Activated CD8-positive, alpha-beta T cell treated with anti-CD3 and anti-CD28 coated beads, Interleukin-2, amount 10 ng/mL, durations not matched to agents 7 days and 5 days (primary cell): ENCODE measurements at regions not wholly inside any gene's neighbourhood (a gene's known extent, or its start where the extent isn't known, plus 50 kb on each side); places are given as distances from the start of the nearest gene placed in this dataset.
A peak's percentile ranks its signal among the peaks of the same experiment; 100 is the strongest.

Source experiments
- ATAC-seq: fragments of 150-1000 bp; cut with Tn5 transposase; one replicate; pipeline ENCODE4 v1.10.0; 2021; ENCODE audit warnings: moderate library complexity
- CTCF ChIA-PET: fragments of 350-600 bp; sonication (Branson Sonifier 250); formaldehyde crosslinking; loops from one replicate; lab custom pipeline; 2021; ENCODE audit warnings: antibody characterized with exemption; lab: Charles Lee
- POLR2A ChIA-PET: fragments of 350-600 bp; sonication (Branson Sonifier 250); formaldehyde crosslinking; loops from one replicate; lab custom pipeline; 2021; ENCODE audit warnings: antibody characterized with exemption; lab: Charles Lee
- DNase-seq: peaks from one replicate; pipeline ENCODE4 v3.0.0-alpha.2; 2020
- H3K27ac Mint-ChIP-seq: one replicate; pipeline ENCODE4 v1.8.0; 2021; ENCODE audit warnings: mild to moderate bottlenecking, mixed read lengths
- H3K27me3 Mint-ChIP-seq: one replicate; pipeline ENCODE4 v1.8.0; 2021; ENCODE audit warnings: low read depth, mixed read lengths
- H3K36me3 Mint-ChIP-seq: one replicate; pipeline ENCODE4 v1.8.0; 2021; ENCODE audit warnings: low read depth, mixed read lengths
- H3K4me1 Mint-ChIP-seq: one replicate; pipeline ENCODE4 v1.8.0; 2021; ENCODE audit warnings: low read depth, mixed read lengths
- H3K4me3 Mint-ChIP-seq: one replicate; pipeline ENCODE4 v1.8.0; 2021; ENCODE audit warnings: mild to moderate bottlenecking, mixed read lengths
- H3K9me3 Mint-ChIP-seq: one replicate; pipeline ENCODE4 v1.8.0; 2022; ENCODE audit warnings: mixed read lengths; ENCODE audit not compliant: insufficient read depth

DNA sequence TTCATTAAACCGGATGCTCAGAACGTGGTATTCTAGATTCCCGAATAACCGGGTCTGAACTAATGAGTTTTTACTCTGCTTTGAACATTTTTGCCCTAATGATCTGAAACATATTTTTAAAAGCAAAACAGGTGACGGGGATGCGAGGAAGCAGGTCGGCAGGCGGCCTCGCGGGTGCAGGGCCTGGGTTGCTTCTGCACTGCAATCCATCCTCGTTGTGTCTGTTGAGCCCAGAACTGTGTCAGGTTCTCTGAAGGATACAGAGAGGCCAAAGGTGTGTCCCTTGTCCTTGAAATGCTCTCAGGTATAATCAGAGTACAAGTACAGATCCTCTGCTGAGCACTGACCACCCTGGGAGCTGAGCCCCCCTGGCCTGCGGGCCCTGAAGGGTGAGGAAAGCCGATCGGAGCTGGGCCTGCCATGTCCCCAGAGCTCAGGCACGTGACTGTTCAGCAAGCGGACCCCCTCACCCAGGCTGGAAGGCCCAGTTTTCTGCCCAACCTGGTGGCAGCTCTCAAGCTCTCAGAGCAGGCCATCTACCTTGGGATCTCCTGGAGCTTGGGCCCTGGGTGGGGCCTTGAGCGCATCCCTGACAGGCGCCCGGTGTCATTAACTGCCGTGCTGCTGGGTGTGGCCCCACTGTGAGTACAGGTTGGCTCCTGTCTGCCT is 151.8 kb downstream of the OLFM1 start:
- ChIA-PET POLR2A (no interaction called here), CTCF (no interaction called here)
- H3K27ac Mint-ChIP-seq = no peak overlapping the region
- no peak overlapping the region for H3K4me3 Mint-ChIP-seq
- ATAC-seq (no peak), DNase-seq (no peak)
- no peaks in the 10 kb centered on the region for H3K36me3 Mint-ChIP-seq
- H3K4me1 Mint-ChIP-seq = no peaks in the 10 kb centered on the region
- H3K9me3 Mint-ChIP-seq = no peaks in the 10 kb centered on the region
- H3K27me3 Mint-ChIP-seq = no peaks in the 10 kb centered on the region

DNA sequence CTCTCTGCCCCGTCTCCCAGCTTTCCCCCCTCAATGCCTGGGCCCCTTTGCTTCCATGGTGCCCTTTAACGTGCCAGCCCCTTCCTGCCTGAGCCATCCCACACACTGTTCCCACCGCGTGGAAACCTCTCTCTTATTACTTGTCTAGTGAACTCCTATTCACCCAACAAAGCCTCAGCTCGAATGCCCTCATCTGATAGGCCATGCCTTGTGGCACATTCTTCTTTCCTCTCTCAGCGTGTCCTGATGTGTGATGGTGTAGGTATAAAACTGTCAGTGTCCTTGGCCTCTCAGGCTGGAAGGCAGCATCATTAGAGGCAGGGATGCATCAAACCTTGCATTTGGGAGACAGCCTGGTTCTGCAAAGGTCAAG is 152.3 kb downstream of the OLFM1 start:
- Mint-ChIP-seq H3K4me1 (no peaks in the 10 kb centered on the region), H3K36me3 (no peaks in the 10 kb centered on the region), H3K9me3 (no peaks in the 10 kb centered on the region), H3K27me3 (no peaks in the 10 kb centered on the region), H3K4me3 (no peak overlapping the region), H3K27ac (no peak overlapping the region)
- DNase-seq = no peak
- CTCF ChIA-PET = no interaction called here
- POLR2A ChIA-PET = no interaction called here
- no peak for ATAC-seq

DNA sequence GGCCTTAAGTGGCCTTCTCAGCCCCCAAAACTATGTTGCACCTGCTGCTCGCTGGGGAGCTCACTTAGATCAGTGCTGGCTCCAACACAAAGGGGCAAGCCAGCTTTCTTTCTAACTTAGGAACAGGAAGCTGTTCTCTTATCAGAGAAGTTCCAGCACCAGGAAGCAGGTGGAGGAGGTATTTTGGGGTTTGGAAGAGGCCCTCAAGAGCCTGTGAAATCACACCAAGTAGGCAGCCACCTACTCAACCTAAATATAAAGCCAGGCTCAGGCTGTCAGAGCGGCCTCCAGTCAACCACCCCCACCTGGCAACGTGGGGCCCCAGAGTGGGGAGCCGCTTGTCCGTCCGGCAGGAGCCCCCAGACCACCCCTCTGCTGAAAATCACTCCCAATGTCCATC is 152.8 kb downstream of the OLFM1 start:
- CTCF ChIA-PET = no interaction called here
- ATAC-seq = no peak
- Mint-ChIP-seq H3K27ac (no peak overlapping the region), H3K27me3 (no peaks in the 10 kb centered on the region), H3K4me3 (no peak overlapping the region), H3K9me3 (no peaks in the 10 kb centered on the region), H3K36me3 (no peaks in the 10 kb centered on the region), H3K4me1 (no peaks in the 10 kb centered on the region)
- DNase-seq = no peak
- POLR2A ChIA-PET = no interaction called here

DNA sequence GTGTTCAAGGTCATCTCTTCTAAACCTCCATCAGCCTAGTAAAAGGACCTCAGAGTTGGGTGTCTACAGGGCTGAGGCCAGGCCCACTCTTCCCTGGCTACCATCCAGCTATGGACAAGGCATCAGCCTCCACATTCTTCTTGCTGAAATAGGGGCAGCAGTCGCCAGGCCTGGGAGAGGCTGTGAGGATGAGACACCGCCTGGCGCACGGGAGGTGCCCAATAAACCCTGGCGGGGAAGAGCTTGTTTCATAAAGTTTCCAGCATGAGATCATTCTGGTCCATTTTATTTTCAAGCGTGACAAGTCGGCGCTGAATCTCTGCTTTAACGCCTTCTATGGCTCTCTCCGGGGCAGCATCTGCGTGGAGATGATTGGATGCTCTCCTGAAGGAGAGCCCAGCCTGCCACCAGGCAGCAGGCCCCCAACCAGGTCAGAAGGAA is 153.4 kb downstream of the OLFM1 start:
- H3K4me1 Mint-ChIP-seq = no peaks in the 10 kb centered on the region
- CTCF ChIA-PET = no interaction called here
- H3K4me3 Mint-ChIP-seq = no peak overlapping the region
- no peak overlapping the region for H3K27ac Mint-ChIP-seq
- ATAC-seq (no peak), DNase-seq (no peak)
- no peaks in the 10 kb centered on the region for H3K9me3 Mint-ChIP-seq
- H3K36me3 Mint-ChIP-seq = no peaks in the 10 kb centered on the region
- no peaks in the 10 kb centered on the region for H3K27me3 Mint-ChIP-seq
- POLR2A ChIA-PET = no interaction called here

DNA sequence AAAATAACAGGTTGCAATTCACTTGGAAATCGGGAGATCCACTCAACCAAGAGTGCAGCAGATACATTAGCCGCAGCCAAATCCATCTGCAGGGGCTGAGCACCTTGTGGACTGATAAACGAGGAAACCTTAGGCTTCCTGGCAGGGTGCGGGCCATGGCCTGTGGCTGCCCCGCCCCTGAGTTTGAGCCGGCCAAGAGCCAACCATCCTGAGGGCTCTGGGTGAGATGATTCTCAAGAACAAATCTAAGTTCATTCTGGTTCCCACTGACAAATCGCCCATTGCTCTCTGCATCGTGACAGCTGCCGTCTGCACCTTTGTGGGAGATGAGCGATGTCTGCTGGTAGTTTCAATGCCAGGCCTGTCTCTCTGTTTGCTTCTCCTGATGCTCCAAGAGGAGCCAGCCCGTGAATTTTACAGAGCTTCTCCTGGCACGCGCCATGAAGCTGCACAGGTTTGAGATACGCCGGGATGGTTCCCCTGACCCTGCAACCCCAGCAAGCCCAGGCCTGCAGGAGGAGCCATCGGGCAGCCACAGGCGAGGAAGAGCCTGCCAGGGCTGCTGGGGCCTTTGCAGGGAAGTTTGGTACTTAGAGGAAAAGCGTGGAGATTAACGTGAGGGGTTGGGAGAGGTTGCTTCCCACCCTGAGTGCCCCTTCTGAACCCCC is 154.0 kb downstream of the OLFM1 start:
- Mint-ChIP-seq H3K4me1 (no peaks in the 10 kb centered on the region), H3K4me3 (no peak overlapping the region), H3K27me3 (no peaks in the 10 kb centered on the region), H3K9me3 (no peaks in the 10 kb centered on the region), H3K36me3 (no peaks in the 10 kb centered on the region), H3K27ac (no peak overlapping the region)
- POLR2A ChIA-PET = no interaction called here
- no peak for ATAC-seq
- DNase-seq = no peak
- CTCF ChIA-PET = no interaction called here

- Mint-ChIP-seq H3K4me3 (no peak overlapping the region), H3K9me3 (no peaks in the 10 kb centered on the region), H3K36me3 (no peaks in the 10 kb centered on the region), H3K27me3 (no peaks in the 10 kb centered on the region), H3K27ac (no peak overlapping the region), H3K4me1 (no peaks in the 10 kb centered on the region)
- ATAC-seq (no peak), DNase-seq (no peak)
- POLR2A ChIA-PET = no interaction called here
- CTCF ChIA-PET = no interaction called here
These were observed 154.6 kb downstream of the OLFM1 start for GRCh38 chr9:135242049-135242396.

DNA sequence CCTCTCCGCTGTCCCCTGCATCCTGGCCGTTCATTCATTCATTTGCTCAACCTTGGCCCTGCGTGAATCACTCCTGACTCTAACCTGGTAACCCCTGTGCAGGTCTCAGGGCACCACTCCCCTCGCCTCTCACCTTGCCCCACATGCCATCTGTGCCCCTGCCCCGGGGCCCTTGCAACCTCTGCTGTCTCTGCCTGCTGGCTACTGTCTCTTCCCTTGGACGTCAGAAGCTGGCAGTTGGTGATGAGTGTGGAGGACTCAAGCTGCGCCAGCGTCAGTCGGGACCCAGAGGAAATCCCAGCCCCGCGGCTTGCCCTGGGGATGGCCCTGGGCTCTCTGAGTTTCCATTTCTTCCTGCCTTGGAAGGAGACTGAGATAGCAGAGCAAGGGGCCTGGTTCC is 154.9 kb downstream of the OLFM1 start:
- H3K4me3 Mint-ChIP-seq = no peak overlapping the region
- no peak for DNase-seq
- no peaks in the 10 kb centered on the region for H3K27me3 Mint-ChIP-seq
- ChIA-PET POLR2A (no interaction called here), CTCF (no interaction called here)
- H3K36me3 Mint-ChIP-seq = no peaks in the 10 kb centered on the region
- no peaks in the 10 kb centered on the region for H3K9me3 Mint-ChIP-seq
- no peak for ATAC-seq
- H3K27ac Mint-ChIP-seq = no peak overlapping the region
- no peaks in the 10 kb centered on the region for H3K4me1 Mint-ChIP-seq

- DNase-seq (no peak), ATAC-seq (no peak)
- no peaks in the 10 kb centered on the region for H3K9me3 Mint-ChIP-seq
- ChIA-PET POLR2A (no interaction called here), CTCF (no interaction called here)
- H3K36me3 Mint-ChIP-seq = no peaks in the 10 kb centered on the region
- H3K27me3 Mint-ChIP-seq = no peaks in the 10 kb centered on the region
- no peak overlapping the region for H3K27ac Mint-ChIP-seq
- H3K4me1 Mint-ChIP-seq = no peaks in the 10 kb centered on the region
- H3K4me3 Mint-ChIP-seq = no peak overlapping the region
These were observed 156.0 kb downstream of the OLFM1 start for GRCh38 chr9:135243201-135244190.

DNA sequence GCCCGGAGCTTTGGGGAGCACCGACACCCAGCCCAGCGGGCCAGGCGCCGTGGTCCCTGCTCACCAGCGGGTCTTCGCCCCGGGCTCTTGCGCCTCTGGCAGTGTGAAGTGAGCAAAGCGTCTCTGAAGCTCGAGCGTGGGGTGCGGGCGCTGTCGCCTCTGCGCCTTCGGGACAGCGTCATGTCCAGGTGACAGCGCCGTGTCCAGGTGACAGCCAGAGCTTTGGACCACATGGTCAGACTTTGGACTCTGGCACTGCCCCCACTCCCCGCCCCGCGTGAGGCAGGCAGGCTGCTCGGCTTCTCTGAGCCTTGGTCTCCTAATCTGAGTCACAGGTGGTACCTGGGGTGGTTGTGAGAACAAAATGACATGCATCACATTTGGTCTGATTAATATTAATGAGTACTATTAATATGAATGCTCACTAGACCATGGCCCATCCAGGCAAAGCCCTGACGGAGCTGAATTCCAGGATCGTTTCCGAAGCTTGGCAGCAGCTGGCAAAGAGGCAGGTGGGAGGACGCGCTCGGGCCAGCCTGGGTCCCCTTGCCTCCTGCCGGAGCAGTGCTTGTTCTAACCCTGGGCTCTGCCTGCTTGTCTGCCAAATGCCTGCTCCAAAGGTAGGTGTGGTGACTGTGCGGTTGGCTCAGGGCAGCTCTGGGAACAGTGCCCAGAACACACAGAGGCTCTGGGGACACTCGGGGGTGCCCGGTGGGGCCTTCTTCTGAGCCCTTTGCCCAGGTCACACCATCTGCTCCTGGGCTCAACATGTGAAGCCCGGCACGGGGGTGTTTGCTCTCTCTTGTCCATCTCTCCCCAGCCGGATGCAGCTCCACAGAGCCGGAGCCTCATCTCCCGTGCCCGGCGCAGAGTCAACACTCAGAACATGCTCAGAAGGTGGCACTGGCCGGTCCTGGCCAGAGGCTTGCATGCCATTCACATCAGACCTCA is 157.1 kb downstream of the OLFM1 start:
- no peaks in the 10 kb centered on the region for H3K4me1 Mint-ChIP-seq
- no peaks in the 10 kb centered on the region for H3K36me3 Mint-ChIP-seq
- ATAC-seq (no peak), DNase-seq (no peak)
- H3K4me3 Mint-ChIP-seq = no peak overlapping the region
- ChIA-PET POLR2A (no interaction called here), CTCF (no interaction called here)
- no peaks in the 10 kb centered on the region for H3K27me3 Mint-ChIP-seq
- peak overlapping the region; percentile 30 for H3K27ac Mint-ChIP-seq
- no peaks in the 10 kb centered on the region for H3K9me3 Mint-ChIP-seq

GRCh38 chr9:135245482-135246247 is 158.2 kb downstream of the OLFM1 start:
- DNase-seq = no peak
- Mint-ChIP-seq H3K4me1 (no peaks in the 10 kb centered on the region), H3K4me3 (no peak overlapping the region), H3K9me3 (no peaks in the 10 kb centered on the region), H3K36me3 (no peaks in the 10 kb centered on the region), H3K27ac (no peak overlapping the region), H3K27me3 (no peaks in the 10 kb centered on the region)
- ChIA-PET POLR2A (no interaction called here), CTCF (no interaction called here)
- no peak for ATAC-seq
